ENCODE measurements at regions not wholly inside any gene's neighbourhood (a gene's known extent, or its start where the extent isn't known, plus 50 kb on each side); places are given as distances from the start of the nearest gene placed in this dataset.

DNA sequence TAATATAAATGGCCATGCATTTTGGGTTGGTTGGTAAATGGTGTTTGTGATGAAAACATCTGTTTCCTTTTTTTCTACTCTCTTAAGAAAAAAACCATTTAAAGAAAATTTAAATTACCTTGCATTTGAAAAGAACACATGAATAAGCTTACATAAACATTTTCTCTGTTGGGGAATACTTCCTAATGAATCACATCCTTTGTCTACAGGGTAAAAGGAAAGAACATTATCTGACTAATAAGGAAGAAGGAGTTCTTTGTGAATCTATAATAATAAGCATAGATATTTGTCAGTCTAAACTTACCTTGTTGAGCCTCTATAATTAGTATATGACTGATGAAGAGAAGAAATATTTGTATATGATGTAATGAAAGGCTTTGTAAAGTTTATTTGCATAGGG is 254.1 kb upstream of the ZNF717 start:
- TF ChIP-seq, protein P1, sequence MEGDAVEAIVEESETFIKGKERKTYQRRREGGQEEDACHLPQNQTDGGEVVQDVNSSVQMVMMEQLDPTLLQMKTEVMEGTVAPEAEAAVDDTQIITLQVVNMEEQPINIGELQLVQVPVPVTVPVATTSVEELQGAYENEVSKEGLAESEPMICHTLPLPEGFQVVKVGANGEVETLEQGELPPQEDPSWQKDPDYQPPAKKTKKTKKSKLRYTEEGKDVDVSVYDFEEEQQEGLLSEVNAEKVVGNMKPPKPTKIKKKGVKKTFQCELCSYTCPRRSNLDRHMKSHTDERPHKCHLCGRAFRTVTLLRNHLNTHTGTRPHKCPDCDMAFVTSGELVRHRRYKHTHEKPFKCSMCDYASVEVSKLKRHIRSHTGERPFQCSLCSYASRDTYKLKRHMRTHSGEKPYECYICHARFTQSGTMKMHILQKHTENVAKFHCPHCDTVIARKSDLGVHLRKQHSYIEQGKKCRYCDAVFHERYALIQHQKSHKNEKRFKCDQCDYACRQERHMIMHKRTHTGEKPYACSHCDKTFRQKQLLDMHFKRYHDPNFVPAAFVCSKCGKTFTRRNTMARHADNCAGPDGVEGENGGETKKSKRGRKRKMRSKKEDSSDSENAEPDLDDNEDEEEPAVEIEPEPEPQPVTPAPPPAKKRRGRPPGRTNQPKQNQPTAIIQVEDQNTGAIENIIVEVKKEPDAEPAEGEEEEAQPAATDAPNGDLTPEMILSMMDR (IDR thresholded peaks at IDR 0.05; ENCODE audit: borderline replicate concordance, control extremely low read depth, extremely low read depth, insufficient read depth, missing control alignments) = no peak
- in situ Hi-C loops (cut with MboI; ENCODE audit: low sequenced_read_pairs, unreplicated experiment) = no loop called here
- DNase-seq (ENCODE audit: low spot score) = no peak

DNA sequence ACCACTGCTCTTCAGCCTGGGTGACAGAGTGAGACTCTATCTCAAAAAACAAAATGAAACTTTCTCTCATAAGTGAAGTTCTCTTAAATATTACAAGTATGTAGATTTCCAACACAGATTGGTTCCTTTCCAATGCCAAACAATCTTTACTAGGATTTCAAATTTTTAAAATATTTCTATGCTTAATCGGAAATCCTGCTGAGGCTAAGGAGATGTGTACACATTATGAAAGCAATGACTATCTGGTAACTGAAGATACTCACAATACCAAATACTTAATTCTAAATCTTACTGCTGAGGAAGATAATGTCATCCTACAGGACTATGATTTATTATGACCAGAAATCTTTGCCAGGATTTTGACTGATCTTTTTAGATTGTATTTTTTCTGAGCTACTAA is 255.6 kb upstream of the ZNF717 start:
- DNase-seq (ENCODE audit: low spot score) = no peak
- in situ Hi-C loops (cut with MboI; ENCODE audit: low sequenced_read_pairs, unreplicated experiment) = no loop called here
- TF ChIP-seq, protein P1 (IDR thresholded peaks at IDR 0.05; ENCODE audit: borderline replicate concordance, control extremely low read depth, extremely low read depth, insufficient read depth, missing control alignments) = no peak

DNA sequence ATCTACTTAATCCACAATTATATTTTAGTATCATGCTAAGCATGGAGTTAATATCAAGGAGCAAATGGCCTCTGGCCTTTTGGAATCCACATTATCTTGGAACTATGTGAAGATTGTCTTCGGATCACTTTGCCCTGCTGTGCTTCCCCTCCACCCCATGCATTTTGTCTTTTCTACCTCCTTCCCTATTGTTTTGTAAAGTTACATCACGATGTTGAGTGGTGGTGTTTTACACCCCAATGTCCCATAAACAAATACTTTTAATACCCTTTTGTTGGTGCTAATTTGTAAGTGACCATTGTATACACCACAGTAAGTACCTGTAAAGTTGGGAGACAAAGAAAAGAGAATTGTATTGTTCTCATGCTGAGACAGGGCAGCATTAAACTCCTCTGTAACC is 258.4 kb upstream of the ZNF717 start:
- TF ChIP-seq, protein P1 (IDR thresholded peaks at IDR 0.05; ENCODE audit: borderline replicate concordance, control extremely low read depth, extremely low read depth, insufficient read depth, missing control alignments) = no peak
- in situ Hi-C loops (cut with MboI; ENCODE audit: low sequenced_read_pairs, unreplicated experiment) = no loop called here
- DNase-seq (ENCODE audit: low spot score) = no peak

DNA sequence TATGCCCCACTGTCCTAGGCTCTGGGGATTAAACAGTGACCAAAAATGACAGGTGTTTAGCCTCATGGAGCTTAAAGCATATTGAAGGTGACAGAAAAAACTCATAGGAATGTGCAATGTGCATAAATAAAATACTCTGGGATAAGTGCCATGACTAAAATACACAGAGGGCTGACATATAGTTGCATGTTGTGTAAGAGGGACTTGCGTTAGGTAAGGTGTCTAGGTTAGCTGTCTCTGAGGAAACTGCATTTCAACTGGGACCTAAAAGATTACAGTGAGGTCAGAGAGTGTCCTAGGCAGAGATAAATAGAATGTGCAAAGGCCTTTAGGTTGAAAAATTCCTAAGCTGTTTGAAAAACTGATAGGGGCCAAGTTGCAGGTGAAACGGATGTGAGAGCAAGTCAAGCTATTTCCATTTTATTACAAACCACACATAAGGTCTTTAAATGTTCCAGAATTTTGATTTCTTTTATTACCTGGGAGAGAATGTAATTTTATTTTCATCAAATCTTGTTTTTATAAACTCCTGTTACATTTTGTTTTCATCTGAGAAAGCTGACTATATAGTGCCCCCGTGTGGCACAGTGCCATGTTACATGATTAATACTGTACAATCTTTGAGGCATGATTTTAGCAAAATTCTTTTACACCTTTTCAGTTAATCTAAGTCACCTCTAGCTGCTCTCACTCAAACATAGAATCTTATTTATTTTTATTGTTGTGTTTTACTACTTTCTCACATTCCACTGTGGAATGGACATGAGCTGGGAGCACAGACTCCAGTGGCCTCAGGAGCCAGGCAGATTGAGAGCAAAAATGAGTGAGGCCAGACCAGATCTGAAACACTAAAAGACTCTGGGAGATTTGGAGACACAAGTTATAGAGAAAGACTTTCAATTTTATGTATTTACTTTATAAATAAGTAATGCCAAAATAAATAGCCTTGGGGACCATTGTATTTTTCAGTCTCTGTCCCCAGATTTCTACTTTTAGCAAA is 259.6 kb upstream of the ZNF717 start:
- TF ChIP-seq, protein P1 (IDR thresholded peaks at IDR 0.05; ENCODE audit: borderline replicate concordance, control extremely low read depth, extremely low read depth, insufficient read depth, missing control alignments) = peak; percentile 47
- in situ Hi-C loops (cut with MboI; ENCODE audit: low sequenced_read_pairs, unreplicated experiment) = no loop called here
- DNase-seq (ENCODE audit: low spot score) = peak; percentile 9

DNA sequence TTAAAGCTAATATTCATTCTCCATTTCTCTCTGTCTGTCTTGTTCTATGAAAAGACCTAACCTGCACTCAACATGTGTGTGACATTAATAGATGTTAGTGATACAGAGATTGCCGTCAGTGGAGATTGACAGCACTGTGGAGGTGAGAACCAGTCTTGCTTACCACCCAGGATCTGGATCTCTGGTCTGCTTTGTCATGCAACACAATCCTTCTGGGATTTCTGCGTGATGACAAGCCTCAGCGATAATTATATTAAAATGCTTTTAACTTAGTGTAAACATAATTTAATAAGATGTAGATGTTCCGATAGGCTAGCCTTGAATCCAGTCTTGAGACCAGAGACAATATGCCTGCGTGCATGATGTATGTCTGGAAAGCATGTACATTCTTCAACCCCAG is 262.0 kb upstream of the ZNF717 start:
- DNase-seq (ENCODE audit: low spot score) = no peak
- TF ChIP-seq, protein P1 (IDR thresholded peaks at IDR 0.05; ENCODE audit: borderline replicate concordance, control extremely low read depth, extremely low read depth, insufficient read depth, missing control alignments) = no peak
- in situ Hi-C loops (cut with MboI; ENCODE audit: low sequenced_read_pairs, unreplicated experiment) = no loop called here

DNA sequence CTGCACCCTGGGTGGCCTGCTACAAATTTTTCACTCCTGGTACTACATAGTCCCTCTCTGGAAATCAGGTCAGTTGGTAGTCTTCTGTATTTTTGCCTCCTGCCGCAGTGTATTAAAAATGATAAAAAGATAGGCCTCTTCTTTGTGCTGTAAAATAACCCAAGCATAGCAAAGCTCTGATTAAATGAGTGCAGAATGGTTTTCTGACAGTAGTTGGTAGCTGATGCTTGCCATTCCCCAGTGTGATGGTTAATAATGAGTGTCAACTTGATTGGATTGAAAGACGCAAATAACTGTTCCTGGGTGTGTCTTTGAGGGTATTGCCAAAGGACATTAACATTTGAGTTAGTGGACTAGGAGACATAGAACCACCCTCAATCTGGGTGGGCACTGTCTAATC is 264.4 kb upstream of the ZNF717 start:
- TF ChIP-seq, protein P1 (IDR thresholded peaks at IDR 0.05; ENCODE audit: borderline replicate concordance, control extremely low read depth, extremely low read depth, insufficient read depth, missing control alignments) = no peak
- in situ Hi-C loops (cut with MboI; ENCODE audit: low sequenced_read_pairs, unreplicated experiment) = no loop called here
- DNase-seq (ENCODE audit: low spot score) = no peak

Data from GM13976 (cell line).